ENCODE measurements at regions not wholly inside any gene's neighbourhood (a gene's known extent, or its start where the extent isn't known, plus 50 kb on each side); places are given as distances from the start of the nearest gene placed in this dataset.

DNA sequence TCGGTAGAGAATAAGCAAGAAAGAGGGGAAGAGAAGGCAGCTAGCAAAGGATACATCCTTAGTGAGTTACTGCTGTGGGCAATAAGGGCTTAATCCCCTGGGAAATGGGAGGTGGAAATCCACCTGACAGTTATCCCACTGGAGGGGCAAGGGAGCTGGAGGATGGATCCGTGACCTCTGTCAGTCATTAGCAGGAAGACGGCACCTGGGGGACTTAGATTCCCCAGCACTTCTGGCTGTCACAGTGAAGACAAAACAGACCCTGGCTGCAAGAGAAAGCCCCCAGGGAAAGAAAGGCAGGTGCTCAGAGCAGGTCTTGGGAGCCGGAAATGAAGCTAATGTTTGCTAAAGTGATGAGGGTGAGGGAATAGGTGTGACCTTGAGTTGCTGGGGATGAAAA, 70.4 kb upstream of the MRI1 start:
- Histone ChIP-seq H3K4me3 (no peak overlapping the region), H3K27me3 (peaks cover 11% of the 10 kb centered on the region), H3K9me3 (no peaks in the 10 kb centered on the region), H3K27ac (no peak overlapping the region), H3K36me3 (no peaks in the 10 kb centered on the region), H3K4me1 (no peaks in the 10 kb centered on the region)
- 63 to 79% methylated on average over 2 to 4 of the region's 4 CpGs for WGBS, 2 donors (ENCODE audit: low coverage in 1 of 2)
- intact Hi-C loops (cut with DNase I; ENCODE audit: low total_unique reads): no loop called here
- in situ Hi-C loops (cut with MboI; ENCODE audit: low pct_ligation_motif_present in 1 of 4, low pct_unique_long_range_greater_than_20kb in 1 of 4, low sequenced_read_pairs in 3 of 4): no loop called here
- no peak for DNase-seq
- TF ChIP-seq POLR2A (IDR thresholded peaks at IDR 0.05): no peak
- TF ChIP-seq EP300 (IDR thresholded peaks at IDR 0.05; ENCODE audit: low read depth): no peak
- TF ChIP-seq, protein P1, sequence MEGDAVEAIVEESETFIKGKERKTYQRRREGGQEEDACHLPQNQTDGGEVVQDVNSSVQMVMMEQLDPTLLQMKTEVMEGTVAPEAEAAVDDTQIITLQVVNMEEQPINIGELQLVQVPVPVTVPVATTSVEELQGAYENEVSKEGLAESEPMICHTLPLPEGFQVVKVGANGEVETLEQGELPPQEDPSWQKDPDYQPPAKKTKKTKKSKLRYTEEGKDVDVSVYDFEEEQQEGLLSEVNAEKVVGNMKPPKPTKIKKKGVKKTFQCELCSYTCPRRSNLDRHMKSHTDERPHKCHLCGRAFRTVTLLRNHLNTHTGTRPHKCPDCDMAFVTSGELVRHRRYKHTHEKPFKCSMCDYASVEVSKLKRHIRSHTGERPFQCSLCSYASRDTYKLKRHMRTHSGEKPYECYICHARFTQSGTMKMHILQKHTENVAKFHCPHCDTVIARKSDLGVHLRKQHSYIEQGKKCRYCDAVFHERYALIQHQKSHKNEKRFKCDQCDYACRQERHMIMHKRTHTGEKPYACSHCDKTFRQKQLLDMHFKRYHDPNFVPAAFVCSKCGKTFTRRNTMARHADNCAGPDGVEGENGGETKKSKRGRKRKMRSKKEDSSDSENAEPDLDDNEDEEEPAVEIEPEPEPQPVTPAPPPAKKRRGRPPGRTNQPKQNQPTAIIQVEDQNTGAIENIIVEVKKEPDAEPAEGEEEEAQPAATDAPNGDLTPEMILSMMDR (IDR thresholded peaks at IDR 0.05): no peak
- TF ChIP-seq POLR2AphosphoS5 (IDR thresholded peaks at IDR 0.05): no peak

DNA sequence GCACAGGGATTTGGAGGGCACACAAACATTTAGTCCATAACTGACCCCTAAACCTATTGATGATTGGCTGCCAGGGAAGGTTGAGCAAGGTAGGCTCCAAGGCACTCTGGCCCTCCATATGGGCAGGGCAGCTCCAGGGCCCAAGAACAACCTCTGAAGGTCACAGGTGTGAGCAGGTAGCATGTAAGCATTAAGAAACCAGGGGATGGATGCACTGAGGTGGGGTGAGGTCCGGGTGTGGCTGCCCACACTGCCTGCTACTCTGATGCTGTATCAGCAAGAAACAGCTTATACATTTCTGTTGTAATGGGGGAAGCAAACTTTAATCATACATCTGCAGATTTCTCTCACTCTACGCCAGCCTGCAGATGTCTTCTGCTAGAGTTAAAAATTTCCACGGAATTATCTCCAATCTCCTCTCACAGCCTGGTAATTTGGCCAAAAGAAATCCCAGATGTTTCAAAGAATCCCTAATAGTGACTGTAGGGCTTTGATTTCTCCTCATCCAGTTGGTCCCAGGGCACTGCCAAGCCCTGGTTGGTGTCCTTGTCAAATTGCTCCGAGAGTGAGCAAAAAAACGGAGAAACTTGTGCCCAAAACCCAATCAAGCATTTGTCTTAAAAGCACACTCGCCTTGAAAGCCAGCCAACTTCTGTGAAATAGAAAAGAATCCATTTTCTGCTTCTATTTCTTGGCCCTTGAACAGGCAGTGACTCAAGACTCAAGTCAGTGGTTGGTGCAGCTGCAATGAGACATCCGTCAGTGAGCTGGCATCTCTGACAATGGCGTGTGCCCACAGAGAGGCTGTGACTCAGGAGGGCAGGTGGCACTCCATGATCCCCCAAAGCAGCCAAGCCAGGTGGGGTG, 72.5 kb upstream of the MRI1 start:
- no peak overlapping the region for H3K27ac ChIP-seq
- H3K27me3 ChIP-seq: peaks cover 5% of the 10 kb centered on the region
- no peaks in the 10 kb centered on the region for H3K4me1 ChIP-seq
- H3K36me3 ChIP-seq: no peaks in the 10 kb centered on the region
- no peak for DNase-seq
- no peak overlapping the region for H3K4me3 ChIP-seq
- in situ Hi-C loops (cut with MboI; ENCODE audit: low pct_ligation_motif_present in 1 of 4, low pct_unique_long_range_greater_than_20kb in 1 of 4, low sequenced_read_pairs in 3 of 4) (no loop called here), intact Hi-C loops (cut with DNase I; ENCODE audit: low total_unique reads) (no loop called here)
- 51 to 69% methylated on average over 6 to 8 of the region's 8 CpGs for WGBS, 2 donors (ENCODE audit: low coverage in 1 of 2)
- no peak for TF ChIP-seq EP300 (IDR thresholded peaks at IDR 0.05; ENCODE audit: low read depth)
- no peak for TF ChIP-seq POLR2AphosphoS5 (IDR thresholded peaks at IDR 0.05)
- TF ChIP-seq POLR2A (IDR thresholded peaks at IDR 0.05): no peak
- TF ChIP-seq, protein P1 (IDR thresholded peaks at IDR 0.05): no peak
- H3K9me3 ChIP-seq: no peaks in the 10 kb centered on the region

DNA sequence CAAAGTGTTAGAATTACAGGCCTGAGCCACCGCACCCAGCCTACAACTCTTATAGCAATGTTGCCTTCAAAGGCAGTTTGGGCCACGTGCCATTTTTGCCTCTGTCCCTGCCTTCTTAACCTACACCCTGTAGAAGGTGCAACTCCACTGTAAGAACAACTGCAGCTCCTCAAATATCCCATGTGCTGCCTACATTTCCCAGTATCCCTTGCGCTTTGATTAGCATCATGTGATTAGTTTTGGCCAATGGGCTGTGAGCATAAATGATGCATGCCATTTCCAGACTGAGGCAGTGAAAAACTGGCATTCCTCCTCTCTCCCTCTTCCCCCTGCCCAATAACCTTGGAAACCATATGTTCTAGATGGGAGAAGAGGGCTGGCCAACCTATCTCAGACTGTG, 75.2 kb upstream of the MRI1 start:
- TF ChIP-seq, protein P1 (IDR thresholded peaks at IDR 0.05): no peak
- no peak for TF ChIP-seq EP300 (IDR thresholded peaks at IDR 0.05; ENCODE audit: low read depth)
- TF ChIP-seq POLR2AphosphoS5 (IDR thresholded peaks at IDR 0.05): no peak
- TF ChIP-seq POLR2A (IDR thresholded peaks at IDR 0.05): no peak
- Histone ChIP-seq H3K4me3 (no peak overlapping the region), H3K36me3 (no peaks in the 10 kb centered on the region), H3K27ac (no peak overlapping the region), H3K4me1 (no peaks in the 10 kb centered on the region), H3K27me3 (peaks cover 5% of the 10 kb centered on the region), H3K9me3 (no peaks in the 10 kb centered on the region)
- in situ Hi-C loops (cut with MboI; ENCODE audit: low pct_ligation_motif_present in 1 of 4, low pct_unique_long_range_greater_than_20kb in 1 of 4, low sequenced_read_pairs in 3 of 4) (no loop called here), intact Hi-C loops (cut with DNase I; ENCODE audit: low total_unique reads) (no loop called here)
- WGBS, 2 donors (ENCODE audit: low coverage in 1 of 2): 75 to 85% methylated on average over 2 to 3 of the region's 3 CpGs
- DNase-seq: no peak

DNA sequence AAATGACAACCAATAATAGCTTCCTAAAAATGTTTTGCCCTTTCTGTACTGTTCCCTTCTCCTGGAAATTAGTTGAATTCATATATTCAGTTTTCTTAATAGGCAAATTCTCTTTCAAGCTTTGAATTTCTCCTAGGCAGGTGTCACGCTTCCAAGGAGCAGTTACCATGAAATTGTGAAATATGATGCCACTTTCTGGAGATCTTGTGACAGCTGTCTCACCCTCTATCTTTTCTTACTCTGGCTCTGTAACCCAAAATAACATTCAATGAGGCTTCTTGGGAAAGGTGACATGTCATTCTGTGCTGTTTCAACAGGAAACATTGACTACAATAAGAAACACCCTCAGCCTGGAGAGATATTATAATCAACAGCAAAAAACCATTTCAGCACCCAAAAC, 80.3 kb upstream of the MRI1 start:
- Histone ChIP-seq H3K4me1 (no peaks in the 10 kb centered on the region), H3K27ac (no peak overlapping the region), H3K4me3 (no peak overlapping the region), H3K36me3 (no peaks in the 10 kb centered on the region), H3K27me3 (no peaks in the 10 kb centered on the region), H3K9me3 (peaks cover 11 to 16% of the 10 kb centered on the region in 2 donors)
- in situ Hi-C loops (cut with MboI; ENCODE audit: low pct_ligation_motif_present in 1 of 4, low pct_unique_long_range_greater_than_20kb in 1 of 4, low sequenced_read_pairs in 3 of 4): no loop called here
- 67 to 97% methylated on average over 1 of the region's 1 CpG for WGBS, 2 donors (ENCODE audit: low coverage in 1 of 2)
- no peak for DNase-seq
- intact Hi-C loops (cut with DNase I; ENCODE audit: low total_unique reads): no loop called here
- TF ChIP-seq POLR2A (IDR thresholded peaks at IDR 0.05): no peak
- no peak for TF ChIP-seq EP300 (IDR thresholded peaks at IDR 0.05; ENCODE audit: low read depth)
- no peak for TF ChIP-seq POLR2AphosphoS5 (IDR thresholded peaks at IDR 0.05)
- TF ChIP-seq, protein P1 (IDR thresholded peaks at IDR 0.05): no peak
